ENCODE measurements at regions not wholly inside any gene's neighbourhood (a gene's known extent, or its start where the extent isn't known, plus 50 kb on each side); places are given as distances from the start of the nearest gene placed in this dataset.

- Histone ChIP-seq H3K27me3 (ENCODE audit: insufficient read depth, low read depth) (no peaks in the 10 kb centered on the region), H3K4me3 (no peak overlapping the region), H3K27ac (no peak overlapping the region), H3F3A (ENCODE audit: insufficient read depth, low read depth) (peaks cover 24% of the 10 kb centered on the region), H3K36me3 (ENCODE audit: low read depth) (no peaks in the 10 kb centered on the region), H3K4me1 (replicated peaks; ENCODE audit: insufficient read depth) (peaks cover 48% of the 10 kb centered on the region), H3K9me2 (ENCODE audit: insufficient read depth) (no peaks in the 10 kb centered on the region), H3K9me3 (ENCODE audit: insufficient read depth, low read depth) (no peaks in the 10 kb centered on the region), H2AFZ (no peak overlapping the region), H3K79me2 (ENCODE audit: low read depth) (no peaks in the 10 kb centered on the region), H4K20me1 (ENCODE audit: insufficient read depth) (no peaks in the 10 kb centered on the region), H3K4me2 (no peak overlapping the region)
- DNase-seq: no peak
- no TSS peak for BruUV-seq (replicated peaks)
- POLR2A ChIA-PET (ENCODE audit: unreplicated experiment): no interaction called here
- intact Hi-C loops (cut with micrococcal nuclease; ENCODE audit: unreplicated experiment): loop anchor here (5.0 kb wide), 2 partner anchors 48 to 87 kb away; no protein-coding TSS in a partner anchor
- CTCF ChIA-PET: no interaction called here
- TF ChIP-seq EZH2 (IDR thresholded peaks at IDR 0.05; ENCODE audit: low read depth): no peak
- TF ChIP-seq, protein P1, sequence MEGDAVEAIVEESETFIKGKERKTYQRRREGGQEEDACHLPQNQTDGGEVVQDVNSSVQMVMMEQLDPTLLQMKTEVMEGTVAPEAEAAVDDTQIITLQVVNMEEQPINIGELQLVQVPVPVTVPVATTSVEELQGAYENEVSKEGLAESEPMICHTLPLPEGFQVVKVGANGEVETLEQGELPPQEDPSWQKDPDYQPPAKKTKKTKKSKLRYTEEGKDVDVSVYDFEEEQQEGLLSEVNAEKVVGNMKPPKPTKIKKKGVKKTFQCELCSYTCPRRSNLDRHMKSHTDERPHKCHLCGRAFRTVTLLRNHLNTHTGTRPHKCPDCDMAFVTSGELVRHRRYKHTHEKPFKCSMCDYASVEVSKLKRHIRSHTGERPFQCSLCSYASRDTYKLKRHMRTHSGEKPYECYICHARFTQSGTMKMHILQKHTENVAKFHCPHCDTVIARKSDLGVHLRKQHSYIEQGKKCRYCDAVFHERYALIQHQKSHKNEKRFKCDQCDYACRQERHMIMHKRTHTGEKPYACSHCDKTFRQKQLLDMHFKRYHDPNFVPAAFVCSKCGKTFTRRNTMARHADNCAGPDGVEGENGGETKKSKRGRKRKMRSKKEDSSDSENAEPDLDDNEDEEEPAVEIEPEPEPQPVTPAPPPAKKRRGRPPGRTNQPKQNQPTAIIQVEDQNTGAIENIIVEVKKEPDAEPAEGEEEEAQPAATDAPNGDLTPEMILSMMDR (conservative IDR thresholded peaks at IDR 0.05): no peak
These were observed 143.1 kb upstream of the GSE1 start for GRCh38 chr16:85469929-85470590.

DNA sequence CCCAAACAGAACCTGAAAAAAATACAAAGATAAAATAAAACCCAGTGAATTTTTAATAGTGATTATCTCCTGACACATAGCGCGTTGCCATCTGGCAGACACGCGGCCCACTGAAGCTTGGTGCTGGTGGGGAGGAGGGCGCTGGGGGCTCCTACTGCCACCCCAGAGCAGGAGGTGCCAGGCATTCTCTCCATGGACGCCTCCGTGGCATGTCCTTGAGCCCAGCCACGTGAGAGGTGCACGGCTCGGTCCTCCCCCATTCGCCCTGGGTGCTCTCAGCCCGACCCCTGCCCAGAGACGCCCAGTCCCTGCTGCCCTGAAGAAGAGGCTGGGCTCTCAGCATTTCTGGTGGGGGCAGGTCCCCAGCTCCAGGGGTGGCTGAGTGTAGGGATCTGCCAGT is 142.2 kb upstream of the GSE1 start:
- ChIA-PET CTCF (no interaction called here), POLR2A (ENCODE audit: unreplicated experiment) (no interaction called here)
- Histone ChIP-seq H4K20me1 (ENCODE audit: insufficient read depth) (no peaks in the 10 kb centered on the region), H3K27ac (no peak overlapping the region), H2AFZ (no peak overlapping the region), H3K9me2 (ENCODE audit: insufficient read depth) (no peaks in the 10 kb centered on the region), H3K36me3 (ENCODE audit: low read depth) (no peaks in the 10 kb centered on the region), H3K9me3 (ENCODE audit: insufficient read depth, low read depth) (no peaks in the 10 kb centered on the region), H3K4me3 (no peak overlapping the region), H3K27me3 (ENCODE audit: insufficient read depth, low read depth) (no peaks in the 10 kb centered on the region), H3K4me2 (peak overlapping the region; percentile 75; the same call in 1 of the 2 replicates), H3F3A (ENCODE audit: insufficient read depth, low read depth) (peaks cover 17% of the 10 kb centered on the region; the same call in 1 of the 2 replicates), H3K79me2 (ENCODE audit: low read depth) (no peaks in the 10 kb centered on the region), H3K4me1 (replicated peaks; ENCODE audit: insufficient read depth) (peaks cover 45% of the 10 kb centered on the region)
- BruUV-seq (replicated peaks): no TSS peak
- DNase-seq: no peak
- TF ChIP-seq, protein P1 (conservative IDR thresholded peaks at IDR 0.05): no peak
- no peak for TF ChIP-seq EZH2 (IDR thresholded peaks at IDR 0.05; ENCODE audit: low read depth)
- intact Hi-C loops (cut with micrococcal nuclease; ENCODE audit: unreplicated experiment): loop anchor here (5.0 kb wide), 2 partner anchors 49 to 86 kb away; no protein-coding TSS in a partner anchor

GRCh38 chr16:85471469-85472431 is 141.4 kb upstream of the GSE1 start:
- no peaks in the 10 kb centered on the region for H3K9me3 ChIP-seq (ENCODE audit: insufficient read depth, low read depth)
- intact Hi-C loops (cut with micrococcal nuclease; ENCODE audit: unreplicated experiment): loop anchor here (1.0 to 5.0 kb wide), 6 partner anchors 21 to 139 kb away; no protein-coding TSS in a partner anchor
- H3F3A ChIP-seq (ENCODE audit: insufficient read depth, low read depth): peaks cover 17% of the 10 kb centered on the region; the same call in 1 of the 2 replicates
- H3K27ac ChIP-seq: peak overlapping the region; percentile 57
- ChIA-PET CTCF (interaction anchor here (1.2 kb wide), 1 partner anchor 50 kb away, joined by 6 read pairs; no protein-coding TSS in a partner anchor), POLR2A (ENCODE audit: unreplicated experiment) (interaction anchor here (0.7 kb wide), 2 partner anchors 81 to 104 kb away, joined by 3 to 6 read pairs; no protein-coding TSS in a partner anchor)
- BruUV-seq (replicated peaks): no TSS peak
- no peaks in the 10 kb centered on the region for H3K79me2 ChIP-seq (ENCODE audit: low read depth)
- H3K4me3 ChIP-seq: peak overlapping the region; percentile 23; the same call in 1 of the 2 replicates
- H3K9me2 ChIP-seq (ENCODE audit: insufficient read depth): no peaks in the 10 kb centered on the region
- H3K36me3 ChIP-seq (ENCODE audit: low read depth): no peaks in the 10 kb centered on the region
- peak overlapping the region; percentile 75 for H3K4me2 ChIP-seq
- H3K4me1 ChIP-seq (replicated peaks; ENCODE audit: insufficient read depth): peaks cover 39% of the 10 kb centered on the region
- H4K20me1 ChIP-seq (ENCODE audit: insufficient read depth): no peaks in the 10 kb centered on the region
- no peak overlapping the region for H2AFZ ChIP-seq
- DNase-seq: peak; percentile 85 to 97
- TF ChIP-seq EZH2 (IDR thresholded peaks at IDR 0.05; ENCODE audit: low read depth): no peak
- TF ChIP-seq, protein P1 (conservative IDR thresholded peaks at IDR 0.05): no peak; the same call in 1 of the 2 replicates
- no peaks in the 10 kb centered on the region for H3K27me3 ChIP-seq (ENCODE audit: insufficient read depth, low read depth)

Measured in PC-9 (cell line).